Ramos (cell line): ENCODE measurements at regions not wholly inside any gene's neighbourhood (a gene's known extent, or its start where the extent isn't known, plus 50 kb on each side); places are given as distances from the start of the nearest gene placed in this dataset.

Experiments used
- in situ Hi-C: fragments of 300-500 bp; cut with MboI; formaldehyde crosslinking; loops from one replicate; pipeline ENCODE4 v1.14.3; 2022; ENCODE audit warnings: low sequenced_read_pairs; ENCODE audit not compliant: unreplicated experiment

DNA sequence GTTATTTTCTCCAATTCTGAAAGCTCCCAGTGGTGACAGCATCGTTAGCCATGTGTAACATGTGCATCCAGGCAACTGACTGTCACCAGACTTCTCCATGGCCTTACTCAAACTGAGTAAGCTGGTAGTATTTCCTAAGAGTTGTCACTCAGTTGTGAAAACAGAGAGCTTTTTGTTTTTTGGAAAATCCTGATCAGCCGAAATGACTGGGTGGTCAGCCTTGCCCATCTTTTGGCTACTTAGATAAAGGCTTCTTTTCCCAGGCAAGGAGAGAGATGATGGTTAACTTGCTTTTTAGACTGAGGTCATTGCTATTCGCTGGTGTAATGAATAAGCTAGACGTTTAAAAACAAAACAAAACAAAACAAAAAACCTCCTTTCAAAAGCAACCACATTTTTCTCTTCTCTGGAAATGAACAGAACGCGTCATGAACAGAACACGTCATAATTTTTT lies 159.5 kb upstream of the KLF14 start:
- in situ Hi-C loops, result no loop called here

DNA sequence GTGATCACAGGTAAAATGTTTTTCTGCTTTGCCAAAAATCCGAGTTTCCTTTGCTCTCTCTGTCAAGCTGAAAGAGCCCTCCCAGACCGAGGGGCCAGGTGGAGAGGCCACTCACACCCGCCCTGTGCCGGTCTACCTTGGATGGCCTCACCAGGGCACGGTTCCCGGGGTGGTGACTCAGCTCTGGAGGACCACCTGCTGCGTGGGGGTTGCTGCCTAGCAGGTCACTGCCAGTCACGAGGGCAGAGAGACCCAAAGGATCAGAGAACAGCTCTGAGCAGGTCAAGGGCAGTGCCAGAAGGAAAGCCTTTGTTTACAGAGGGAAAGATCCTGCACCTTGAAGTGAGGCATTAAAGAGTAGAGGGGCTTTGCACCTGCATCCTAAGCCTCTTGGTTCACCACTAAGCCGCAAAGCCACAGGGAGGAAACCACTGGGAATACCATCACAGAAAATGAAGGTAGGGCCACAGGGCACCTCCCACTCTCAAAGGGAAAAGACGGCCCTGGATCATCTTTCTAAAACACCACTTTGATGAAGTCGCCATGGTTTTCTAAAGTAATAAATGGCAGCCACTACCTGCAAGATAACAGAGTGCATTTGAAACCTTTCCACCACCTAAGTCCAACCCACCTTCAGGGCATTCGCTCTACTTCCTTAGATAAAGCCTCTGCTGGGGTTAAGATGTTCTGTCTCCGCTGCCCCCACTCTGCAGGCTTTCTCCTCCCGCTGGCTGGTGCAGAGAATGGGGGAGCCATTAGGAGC lies 160.3 kb upstream of the KLF14 start:
- in situ Hi-C loops, result no loop called here

DNA sequence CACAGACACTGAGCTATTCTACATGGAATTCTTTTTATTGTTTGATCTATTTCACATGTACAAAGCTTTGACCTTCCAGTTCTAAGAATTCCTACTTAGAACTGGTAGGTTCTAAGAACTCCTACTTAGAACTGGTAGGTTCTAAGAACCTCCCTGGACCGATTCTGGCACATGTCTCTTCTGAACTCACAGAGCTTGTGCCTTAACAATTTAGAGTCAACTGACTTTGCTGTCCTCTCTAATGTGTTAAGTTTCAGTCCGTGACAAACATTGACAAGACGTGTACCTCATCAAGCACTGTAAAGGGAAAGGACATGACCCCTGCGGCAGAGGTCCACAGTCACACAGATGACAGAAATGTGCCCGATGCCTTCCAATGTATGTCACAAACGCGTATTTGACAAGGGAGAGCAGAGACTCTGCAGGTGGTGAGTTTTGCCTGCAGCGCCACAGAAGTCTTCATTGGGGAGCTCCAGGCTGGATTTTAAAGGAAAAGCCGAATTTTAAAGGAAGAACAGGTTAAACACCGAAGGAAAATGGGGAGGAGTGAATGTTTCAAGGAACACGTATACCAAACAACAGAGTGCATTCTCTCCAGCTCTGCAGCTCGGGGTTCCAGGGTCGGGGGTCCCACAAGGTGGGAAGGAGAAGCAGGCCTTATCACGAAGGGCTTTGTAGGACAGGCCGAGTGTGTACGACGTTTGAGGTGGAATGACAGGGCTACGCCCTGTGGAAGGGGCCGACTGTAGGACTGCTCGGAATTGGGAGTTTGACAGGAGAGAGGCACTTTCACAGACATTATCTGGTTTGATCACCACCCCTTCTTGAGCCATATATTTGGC lies 161.1 kb upstream of the KLF14 start:
- in situ Hi-C loops, result no loop called here

GRCh38 chr7:130896051-130896881 lies 162.3 kb upstream of the KLF14 start:
- in situ Hi-C loops, result no loop called here

DNA sequence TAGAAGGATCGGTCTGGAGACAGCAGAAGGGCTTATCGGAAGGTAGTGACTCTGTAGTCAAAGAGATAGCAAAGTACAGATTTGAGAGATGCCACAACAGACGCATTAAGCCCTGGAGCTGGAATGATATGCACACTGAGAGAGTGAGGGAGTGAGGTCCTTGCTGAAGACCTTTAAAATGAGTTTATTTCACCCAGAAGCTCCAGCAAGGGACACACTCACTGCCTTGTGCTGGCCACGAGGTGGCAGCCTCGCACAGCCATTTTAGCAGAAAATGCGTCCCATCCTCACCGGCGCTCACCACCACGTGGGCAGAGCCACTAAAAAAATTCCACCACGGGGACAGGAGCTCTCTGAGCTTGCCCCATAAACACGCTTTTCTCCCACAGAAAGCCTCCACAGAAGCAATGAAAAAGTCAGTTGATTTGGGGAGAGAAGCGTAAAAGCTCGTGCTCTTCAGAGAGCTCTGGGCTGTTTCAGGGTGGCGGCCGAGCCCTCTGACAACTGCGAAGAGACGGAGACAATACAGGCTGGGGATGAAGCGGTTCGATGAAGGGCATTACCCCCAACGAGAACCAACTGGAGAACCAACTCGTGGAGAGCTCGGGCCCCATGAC lies 163.0 kb upstream of the KLF14 start:
- in situ Hi-C loops, result no loop called here

DNA sequence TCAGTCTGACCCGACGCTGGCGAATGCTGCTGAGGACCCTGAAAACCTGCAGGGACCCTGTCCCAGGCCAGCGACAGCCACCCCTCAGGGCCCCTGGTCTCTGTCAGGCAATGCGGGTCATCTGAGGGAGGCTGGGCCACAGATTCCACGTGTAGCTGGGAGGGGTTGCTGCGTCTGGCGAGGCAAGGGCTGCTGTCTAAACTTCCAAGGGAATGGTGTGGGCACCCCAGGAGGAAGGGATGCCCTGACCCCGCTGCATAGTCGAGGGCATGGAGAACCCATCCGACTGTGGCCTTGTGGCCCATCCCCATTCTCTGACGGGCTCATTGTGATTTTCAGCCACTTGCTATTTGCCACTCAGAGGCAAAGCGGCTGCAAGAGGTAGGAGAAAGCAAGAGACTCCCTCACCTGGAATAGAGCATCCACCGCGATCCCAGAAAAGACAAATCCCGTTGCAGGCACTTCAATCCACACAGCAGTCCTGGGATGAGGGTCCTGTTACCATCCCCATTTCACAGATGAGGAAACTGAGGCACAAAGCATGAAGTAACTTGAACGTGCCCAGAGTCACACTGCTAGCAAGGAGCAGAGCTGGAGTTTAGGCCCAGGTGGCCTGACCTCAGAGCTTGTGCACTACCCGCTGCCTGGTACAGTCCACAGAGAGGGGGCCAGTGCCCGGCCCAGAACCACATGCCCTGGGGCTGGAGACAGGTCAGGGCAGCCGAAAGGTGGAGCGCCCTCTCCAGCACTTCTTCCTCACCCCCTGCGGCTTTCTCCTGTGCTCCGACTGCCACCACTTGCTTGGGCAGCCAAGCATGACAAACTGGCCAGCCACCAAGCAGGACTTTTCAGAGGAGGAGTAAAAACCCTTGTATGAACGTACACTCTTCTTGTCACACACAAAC lies 163.8 kb upstream of the KLF14 start:
- in situ Hi-C loops, result no loop called here

DNA sequence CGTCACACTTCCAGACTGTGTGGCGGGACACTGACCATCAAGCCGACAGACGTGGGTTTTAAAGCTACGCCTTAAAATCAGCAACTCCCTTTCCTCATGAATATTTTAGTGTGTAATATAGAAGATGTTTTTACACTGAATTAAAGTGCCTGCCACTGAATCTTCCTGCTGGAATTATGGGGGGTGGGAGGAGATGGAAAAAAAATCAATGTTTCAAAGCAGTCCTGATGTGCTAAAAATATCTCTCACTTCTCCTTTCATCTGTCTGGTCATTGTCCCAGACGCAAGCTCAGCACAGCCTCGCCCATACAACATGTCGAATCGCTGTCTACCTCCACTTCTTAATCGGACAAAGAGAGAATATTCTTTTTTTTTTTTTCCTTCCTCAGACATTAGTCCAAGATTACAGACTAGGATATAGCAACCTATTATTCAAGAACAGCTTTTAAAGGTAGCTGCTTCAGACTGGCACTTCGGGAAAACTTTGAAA lies 165.1 kb upstream of the KLF14 start:
- in situ Hi-C loops, result no loop called here

- in situ Hi-C loops, result no loop called here
These were observed 165.8 kb upstream of the KLF14 start for GRCh38 chr7:130899638-130900401.

DNA sequence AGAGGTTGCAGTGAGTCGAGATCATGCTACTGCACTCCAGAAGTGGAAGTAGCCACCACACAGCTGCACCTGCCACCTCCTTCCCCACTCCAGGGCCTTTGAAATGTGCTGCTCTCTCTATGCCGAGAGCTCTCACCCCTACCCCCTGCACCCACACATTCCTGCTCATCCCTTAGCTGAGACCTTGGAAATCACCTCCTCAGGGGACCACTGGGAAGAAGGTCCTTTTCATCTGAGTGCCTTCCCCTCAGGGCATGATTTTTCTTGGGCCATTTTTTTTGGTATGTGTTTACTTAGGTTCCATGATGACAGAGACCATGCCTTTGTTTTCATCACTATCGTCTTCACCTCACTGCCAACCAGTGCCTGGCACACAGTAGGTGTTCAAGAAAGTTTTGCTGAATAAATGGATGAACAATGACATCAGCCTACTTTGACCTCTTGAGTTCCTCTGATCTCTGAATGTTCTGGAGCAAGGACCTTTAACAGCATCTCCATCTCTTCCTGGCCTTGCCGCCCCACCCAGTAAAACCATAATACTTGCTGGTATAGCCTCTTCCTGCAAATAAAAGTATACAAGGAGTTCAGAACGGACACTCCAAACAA lies 166.6 kb upstream of the KLF14 start:
- in situ Hi-C loops, result no loop called here

GRCh38 chr7:130901209-130901783 lies 167.3 kb upstream of the KLF14 start:
- in situ Hi-C loops, result no loop called here

GRCh38 chr7:130902755-130903357 lies 168.8 kb upstream of the KLF14 start:
- in situ Hi-C loops, result no loop called here

GRCh38 chr7:130903358-130903974 lies 169.5 kb upstream of the KLF14 start:
- in situ Hi-C loops, result no loop called here

GRCh38 chr7:130904031-130904757 lies 170.2 kb upstream of the KLF14 start:
- in situ Hi-C loops, result no loop called here

GRCh38 chr7:130904792-130905191 lies 170.8 kb upstream of the KLF14 start:
- in situ Hi-C loops, result no loop called here

DNA sequence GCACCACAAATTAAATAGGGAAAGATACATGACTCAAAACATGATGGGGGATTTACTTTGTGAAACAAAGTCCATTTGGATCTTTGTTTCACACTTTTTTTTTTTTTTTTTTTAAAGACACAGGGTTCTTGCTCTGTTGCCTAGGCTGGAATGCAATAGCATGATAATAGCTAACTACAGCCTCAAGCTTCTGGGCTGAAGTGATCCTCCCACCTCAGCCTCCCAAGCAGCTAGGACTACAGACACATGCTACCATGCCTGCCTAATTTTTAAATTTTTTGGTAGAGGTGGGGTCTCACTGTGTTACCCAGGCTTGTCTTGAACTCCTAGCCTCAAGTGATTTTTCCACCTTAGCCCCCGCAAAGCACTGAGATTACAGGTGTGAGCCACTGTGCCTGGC lies 172.6 kb upstream of the KLF14 start:
- in situ Hi-C loops, result no loop called here

DNA sequence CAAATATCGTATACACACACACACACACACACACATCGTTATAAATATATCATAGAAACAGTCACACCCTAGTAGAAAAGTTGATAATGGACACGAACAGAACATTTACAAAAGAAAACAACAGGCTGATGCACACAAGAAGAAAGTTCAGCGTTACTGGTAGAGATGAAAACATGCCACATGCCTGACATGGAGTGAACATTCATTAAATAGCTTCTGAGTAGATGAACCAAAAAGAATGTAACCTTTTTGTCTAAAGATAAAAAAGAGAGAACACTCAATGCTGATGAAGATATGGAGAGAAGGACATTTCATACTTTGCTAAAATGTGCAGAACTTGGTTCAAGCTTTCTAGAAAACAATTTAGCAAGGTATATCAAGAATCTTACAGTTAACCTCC lies 173.4 kb upstream of the KLF14 start:
- in situ Hi-C loops, result no loop called here
